ENCODE measurements at regions not wholly inside any gene's neighbourhood (a gene's known extent, or its start where the extent isn't known, plus 50 kb on each side); places are given as distances from the start of the nearest gene placed in this dataset.

GRCh38 chr5:124651663-124652513 is 94.6 kb downstream of the ZNF608 start:
- no peak for TF ChIP-seq CTCF (conservative IDR thresholded peaks at IDR 0.05; ENCODE audit: low read depth, low read length)
- TF ChIP-seq EZH2 (IDR thresholded peaks at IDR 0.05; ENCODE audit: borderline replicate concordance, low read depth, low read length, poor library complexity, severe bottlenecking) = no peak
